ENCODE measurements at regions not wholly inside any gene's neighbourhood (a gene's known extent, or its start where the extent isn't known, plus 50 kb on each side); places are given as distances from the start of the nearest gene placed in this dataset.

DNA sequence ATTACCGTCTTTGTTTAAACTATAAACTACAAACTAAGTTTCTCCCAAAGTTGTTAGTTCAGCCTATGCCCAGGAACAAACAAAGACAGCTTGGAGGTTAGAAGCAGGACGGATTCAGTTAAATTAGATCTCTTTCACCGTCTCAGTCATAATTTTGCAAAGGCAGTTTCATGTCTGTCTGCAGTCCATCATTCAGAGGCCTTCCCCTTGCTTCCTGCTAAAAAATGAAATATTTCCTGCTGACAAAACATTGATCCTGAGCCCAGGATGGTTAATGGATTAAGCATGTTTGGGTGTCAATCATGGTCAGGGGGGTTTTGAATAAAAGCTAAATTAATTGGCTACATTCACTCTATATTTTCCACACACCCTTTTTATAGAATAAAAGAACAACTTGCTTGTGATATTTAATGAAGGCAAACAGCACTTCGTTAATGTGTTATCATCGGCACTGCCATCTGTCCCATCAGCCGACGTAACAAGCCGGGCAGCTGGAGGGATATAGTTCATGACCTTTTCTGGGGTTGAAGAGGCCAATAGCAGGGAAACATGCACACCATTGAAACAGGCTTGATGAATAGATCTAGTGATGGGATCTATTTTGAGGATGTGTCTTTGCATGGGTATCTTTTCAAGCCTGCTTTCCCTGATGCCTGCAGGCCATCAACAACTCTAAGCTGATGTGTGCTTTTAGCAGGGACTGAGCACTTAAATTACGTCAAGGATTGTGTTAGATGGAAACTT lies 521.3 kb upstream of the TMEM132C start:
- DNase-seq (ENCODE audit: low spot score) = no peak

DNA sequence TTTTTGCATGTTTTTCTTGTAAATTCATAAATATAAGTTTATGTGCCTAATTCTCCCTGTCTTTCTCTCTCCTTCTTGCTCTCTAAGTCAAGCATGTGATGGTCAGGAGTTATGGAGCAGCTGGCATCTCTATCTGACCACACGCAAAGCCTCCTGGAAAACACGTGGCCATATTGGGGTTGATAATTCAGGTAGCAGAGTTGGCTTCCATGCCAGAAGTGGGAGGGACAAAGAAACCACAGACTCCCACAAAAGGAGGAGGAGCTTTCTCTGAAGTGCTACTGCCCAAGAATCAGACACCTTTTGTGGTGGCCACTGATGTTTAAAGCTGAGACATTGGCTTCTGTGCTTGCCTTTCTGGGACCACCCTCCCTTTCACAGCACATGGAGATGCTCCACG lies 517.6 kb upstream of the TMEM132C start:
- DNase-seq (ENCODE audit: low spot score) = no peak

DNA sequence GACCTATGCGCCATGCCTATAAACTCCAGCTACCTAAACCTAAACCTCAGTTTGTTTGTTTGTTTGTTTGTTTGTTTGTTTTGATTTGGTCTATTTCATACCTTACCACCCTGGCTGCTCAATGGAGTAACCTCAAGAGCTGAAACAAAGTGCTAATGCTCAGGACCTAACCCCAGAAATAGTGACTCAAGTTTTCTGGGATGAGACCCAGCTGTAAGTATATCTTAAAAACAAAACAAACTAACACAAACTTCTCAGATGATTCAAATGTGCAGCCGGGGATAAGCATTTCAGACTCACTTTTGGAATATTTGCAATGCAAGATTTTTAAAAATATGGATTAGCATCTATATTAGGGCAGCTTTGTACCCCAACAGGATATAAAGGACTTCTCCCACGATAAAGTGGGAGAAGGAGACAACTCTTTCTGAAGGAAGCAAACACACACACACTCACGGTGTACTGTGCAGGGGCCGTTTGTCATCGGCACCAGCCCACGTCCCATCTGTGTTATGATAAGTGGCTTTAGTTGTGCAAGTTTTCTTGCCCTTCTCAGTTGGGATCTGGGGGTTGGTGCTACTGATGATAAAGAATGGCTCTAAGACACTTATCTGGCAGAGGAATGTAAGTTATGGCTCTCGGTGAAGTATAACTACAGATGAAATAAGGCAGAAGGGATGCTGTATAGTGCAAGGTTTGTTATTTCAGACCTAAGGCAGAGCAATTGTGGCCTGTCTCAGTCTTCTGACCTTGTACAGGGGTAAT lies 516.7 kb upstream of the TMEM132C start:
- no peak for DNase-seq (ENCODE audit: low spot score)

DNA sequence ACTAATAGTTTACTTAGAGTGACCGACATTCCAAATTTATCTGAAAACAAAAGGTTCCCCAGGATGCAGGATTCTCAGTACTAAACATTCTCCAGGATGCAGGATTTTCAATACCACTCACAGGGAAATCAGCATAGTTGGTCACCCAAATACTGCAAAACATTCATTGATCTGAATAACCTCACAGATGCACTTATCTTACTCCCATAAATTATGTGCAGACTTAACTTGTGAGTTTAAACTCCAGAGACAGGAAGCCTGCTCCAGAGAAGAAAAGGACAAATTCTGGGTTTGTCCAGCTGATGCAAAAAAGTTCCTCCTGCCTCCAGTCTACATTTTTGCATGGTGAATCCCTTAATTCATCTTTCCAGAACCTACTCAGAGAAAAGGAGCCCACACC lies 514.2 kb upstream of the TMEM132C start:
- DNase-seq (ENCODE audit: low spot score) = no peak

DNA sequence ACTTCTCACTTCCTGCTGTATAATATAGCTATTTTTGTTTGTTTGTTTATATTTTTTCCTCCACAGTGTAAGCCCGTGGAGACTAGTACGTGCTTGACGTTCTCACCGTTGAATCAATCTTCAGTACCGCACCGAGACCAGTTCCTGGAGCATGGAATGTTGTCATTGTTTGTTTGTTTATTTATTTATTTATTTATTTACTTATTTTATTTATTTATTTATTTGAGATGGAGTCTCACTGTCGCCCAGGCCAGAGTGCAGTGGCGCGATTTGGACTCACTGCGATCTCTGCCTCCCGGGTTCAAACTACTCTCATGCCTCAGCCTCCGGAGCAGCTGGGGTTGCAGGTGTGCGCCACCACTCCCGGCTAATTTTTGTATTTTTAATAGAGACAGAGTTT lies 506.6 kb upstream of the TMEM132C start:
- DNase-seq (ENCODE audit: low spot score) = no peak

DNA sequence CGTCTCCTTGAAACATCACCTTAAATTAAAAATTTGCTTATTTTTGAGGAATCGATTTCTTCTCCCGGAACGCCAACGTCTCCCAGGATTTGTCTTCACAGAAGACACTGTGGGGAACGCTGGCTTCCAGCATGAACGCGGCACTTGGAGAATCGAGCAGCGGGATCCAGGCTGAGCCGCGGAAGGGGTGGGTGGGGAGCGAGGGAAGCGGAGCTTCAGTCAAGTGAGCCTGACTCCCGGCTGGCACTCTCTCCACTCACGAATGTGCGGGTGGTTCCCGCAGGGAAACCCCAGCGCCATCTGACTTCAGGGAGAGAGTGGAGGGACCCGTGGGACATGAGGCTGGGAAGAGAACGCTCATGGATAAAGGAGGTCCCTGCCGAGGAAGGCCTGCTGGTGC lies 506.0 kb upstream of the TMEM132C start:
- DNase-seq (ENCODE audit: low spot score) = no peak

DNA sequence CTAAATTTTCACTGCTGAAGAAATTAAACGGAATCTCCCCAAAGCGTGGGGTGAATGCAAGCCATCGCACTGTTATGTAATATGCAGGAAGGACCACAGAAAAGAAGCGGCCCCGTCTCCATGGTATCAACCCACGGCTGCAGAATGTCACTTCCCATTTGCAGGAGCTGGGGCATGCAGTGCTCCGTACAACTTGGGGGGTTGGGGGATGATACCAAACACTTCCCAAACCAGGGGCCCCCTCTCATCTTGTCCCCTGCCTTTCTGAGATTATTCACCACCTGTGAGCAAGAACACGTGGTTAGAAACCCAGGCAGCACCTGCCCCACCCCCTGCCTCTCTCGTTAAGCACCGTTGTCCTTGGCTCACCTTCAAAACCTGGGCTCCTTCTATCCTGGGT lies 505.1 kb upstream of the TMEM132C start:
- DNase-seq (ENCODE audit: low spot score) = peak; percentile 10

DNA sequence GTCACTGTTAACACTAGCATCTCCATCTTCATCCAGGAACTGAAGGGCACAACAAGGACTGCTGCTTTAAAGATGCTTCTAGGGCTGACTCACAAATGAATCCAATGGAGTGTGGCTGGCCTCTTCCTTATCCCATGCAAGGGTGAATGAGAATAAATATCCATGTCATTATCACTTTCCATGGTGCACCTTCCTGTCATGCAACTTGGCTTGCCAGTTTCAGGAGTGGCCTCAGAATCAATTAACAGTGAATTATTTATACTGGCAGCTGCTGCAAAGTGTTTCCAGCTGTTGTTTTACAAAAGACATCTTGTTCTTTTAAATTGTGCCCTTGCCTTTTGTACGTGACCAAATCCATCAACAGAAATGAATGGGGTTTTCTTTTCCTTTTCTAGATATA lies 499.3 kb upstream of the TMEM132C start:
- DNase-seq (ENCODE audit: low spot score) = no peak

DNA sequence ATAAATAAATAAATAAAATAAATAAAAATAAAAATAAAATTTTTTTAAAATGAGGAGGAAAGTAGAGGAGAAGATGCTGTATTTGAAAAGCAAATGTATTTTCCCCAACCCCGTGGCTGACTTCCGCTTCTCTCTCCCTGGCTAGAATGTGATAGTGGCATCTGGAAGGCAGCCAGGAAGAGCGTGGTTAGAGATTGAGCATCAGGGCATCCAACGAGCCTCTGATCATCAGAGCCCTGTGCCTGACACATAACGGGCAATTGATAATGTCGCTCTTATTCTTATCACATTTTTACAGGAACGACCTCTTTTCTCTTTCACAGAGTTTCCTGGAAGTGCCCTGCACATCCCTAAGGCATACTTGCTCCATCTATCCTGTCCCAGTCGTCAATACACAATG lies 496.9 kb upstream of the TMEM132C start:
- DNase-seq (ENCODE audit: low spot score) = no peak

DNA sequence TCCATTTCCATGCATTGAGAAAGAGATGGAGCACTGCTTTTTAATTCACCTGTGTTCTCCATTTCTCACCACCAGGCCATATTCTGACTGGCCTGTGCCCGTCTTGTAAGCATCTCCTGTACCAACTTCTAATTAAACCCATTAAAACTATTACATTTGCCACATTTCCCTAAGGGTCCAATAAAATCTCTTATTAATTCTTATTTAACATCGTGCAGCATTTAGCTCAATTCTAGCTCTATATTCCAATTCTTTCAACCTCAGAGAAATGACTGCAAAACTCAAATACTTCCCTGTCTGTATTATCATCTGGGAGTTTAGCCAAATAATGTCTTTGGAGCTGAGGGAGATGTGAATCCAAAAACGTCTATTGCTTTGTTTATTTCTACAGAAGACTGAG lies 495.4 kb upstream of the TMEM132C start:
- DNase-seq (ENCODE audit: low spot score) = no peak

DNA sequence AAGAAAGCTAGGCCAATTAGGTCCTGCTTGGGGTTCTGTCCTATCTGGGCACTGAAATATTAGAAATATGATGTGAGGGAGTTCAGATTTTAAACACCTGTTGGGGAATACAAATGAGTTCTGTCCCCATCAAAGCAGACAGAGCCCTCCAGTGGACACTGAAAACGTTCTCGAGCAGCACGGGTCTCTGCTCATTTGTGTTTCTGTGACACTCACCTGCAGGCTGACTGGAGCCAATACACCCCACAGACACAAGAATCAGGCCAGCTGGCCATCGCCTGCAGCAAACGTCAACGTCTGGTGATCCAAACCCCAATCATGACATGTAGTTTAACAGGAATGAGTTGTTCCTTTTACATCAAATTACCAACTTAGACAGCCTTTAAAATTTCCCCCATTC lies 493.4 kb upstream of the TMEM132C start:
- DNase-seq (ENCODE audit: low spot score) = no peak

DNA sequence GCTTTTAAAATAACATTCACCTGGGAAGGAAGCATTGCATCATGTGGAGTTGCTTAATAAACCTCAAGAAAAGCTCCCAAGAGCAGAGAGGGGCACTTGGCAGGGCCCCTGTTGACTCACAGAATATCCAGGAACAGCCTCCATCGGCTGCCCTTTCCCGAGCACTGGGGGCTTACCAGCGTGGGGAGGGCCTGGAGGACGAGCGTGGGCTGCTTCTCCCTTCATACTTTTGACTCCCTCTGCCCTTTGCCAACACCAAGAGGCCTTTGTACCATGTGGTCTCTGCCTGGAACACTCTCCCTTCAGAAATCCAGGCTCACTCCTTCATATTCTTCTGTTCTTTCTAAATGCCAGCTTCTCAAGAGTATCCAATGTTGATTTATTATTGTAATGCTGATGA lies 492.1 kb upstream of the TMEM132C start:
- DNase-seq (ENCODE audit: low spot score) = no peak

DNA sequence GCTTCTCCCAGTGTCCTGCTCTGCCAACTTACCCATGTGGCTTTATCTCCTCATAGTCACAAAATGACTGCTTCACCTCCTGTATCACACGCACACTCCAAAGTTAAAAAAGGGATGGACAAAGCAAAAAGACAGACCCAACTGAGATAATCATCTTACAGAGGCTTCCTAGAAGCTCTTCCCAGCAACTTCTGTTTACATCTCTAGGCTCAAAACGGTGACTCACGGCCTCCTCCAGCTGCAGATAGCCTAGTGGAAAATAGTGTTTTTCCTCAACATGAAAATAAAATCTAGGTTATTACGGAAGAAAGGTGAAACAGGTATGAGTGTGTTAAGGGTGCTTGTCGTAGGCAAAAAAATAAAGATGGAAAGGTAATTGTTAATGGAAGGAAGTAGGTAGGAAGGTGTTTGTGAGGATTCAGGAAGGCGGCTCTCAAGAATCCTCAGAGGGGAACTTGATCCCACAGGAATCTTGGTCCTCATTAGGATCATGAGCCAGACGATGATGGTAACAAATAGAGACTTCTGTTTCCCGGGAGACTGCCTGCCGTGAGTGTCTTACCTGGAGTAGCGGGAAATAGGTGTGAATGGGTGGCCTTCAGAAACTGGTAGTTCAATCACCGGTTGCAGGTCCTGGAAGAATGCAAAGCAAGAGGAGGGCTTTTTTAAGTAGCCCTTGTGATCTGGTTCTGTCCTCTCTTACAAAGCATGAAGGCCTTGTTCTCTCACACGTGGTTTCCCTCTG lies 487.5 kb upstream of the TMEM132C start:
- DNase-seq (ENCODE audit: low spot score) = no peak

DNA sequence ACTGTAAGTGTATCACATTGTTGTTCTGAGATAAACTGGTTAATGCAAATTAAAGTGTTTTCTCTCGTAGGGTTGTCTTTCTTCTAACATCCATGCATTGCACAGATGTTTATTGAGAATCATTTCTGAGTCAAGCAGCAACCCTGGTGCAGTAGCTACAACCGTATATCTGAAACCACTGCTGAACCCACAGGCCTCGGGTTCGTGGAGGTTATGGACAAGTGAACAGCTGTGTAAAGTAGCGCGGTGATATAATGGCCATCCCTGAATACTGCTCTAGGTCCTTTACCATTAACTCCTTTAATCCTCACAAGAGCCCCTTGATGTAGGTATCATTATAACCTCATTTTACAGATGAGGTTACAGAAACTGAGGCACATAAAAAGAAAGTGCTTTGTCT lies 486.1 kb upstream of the TMEM132C start:
- DNase-seq (ENCODE audit: low spot score) = no peak

DNA sequence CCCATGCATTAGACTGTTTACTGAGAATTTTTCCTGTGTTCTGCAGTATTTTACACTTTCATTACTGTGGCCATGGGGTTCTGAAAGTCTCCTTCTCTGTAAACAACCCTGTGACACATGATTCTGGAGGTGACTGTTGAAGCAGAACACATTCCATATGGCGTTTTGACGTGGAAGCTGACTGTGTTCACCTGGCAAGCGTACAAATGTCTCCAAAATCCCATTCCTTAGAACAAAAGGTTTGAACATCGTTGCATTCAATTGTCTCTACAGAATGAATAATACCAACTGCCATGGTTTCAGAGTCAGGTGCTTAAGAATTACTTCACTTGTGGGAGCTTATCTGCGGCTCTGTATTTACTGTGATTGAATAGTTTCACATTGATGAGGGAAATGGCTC lies 485.6 kb upstream of the TMEM132C start:
- DNase-seq (ENCODE audit: low spot score) = no peak

DNA sequence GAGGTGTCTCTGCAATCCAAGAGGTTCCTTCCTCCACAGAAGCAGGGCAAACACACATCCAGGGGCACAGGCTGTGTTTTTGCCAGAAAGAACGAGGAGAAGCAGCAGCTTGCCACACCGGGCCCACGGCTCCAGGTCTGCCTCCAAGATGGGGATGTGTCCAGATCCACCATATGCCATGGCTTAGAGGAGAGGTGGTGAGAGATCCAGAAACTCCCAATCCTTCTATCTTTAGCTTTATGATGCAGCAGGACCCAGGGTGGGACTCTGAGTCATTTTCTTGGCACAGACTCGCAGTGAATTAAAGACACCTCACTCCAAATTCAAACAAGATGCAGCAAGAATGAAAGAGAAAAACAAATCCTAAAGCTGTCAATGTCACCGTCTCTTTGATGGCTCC lies 481.4 kb upstream of the TMEM132C start:
- no peak for DNase-seq (ENCODE audit: low spot score)

DNA sequence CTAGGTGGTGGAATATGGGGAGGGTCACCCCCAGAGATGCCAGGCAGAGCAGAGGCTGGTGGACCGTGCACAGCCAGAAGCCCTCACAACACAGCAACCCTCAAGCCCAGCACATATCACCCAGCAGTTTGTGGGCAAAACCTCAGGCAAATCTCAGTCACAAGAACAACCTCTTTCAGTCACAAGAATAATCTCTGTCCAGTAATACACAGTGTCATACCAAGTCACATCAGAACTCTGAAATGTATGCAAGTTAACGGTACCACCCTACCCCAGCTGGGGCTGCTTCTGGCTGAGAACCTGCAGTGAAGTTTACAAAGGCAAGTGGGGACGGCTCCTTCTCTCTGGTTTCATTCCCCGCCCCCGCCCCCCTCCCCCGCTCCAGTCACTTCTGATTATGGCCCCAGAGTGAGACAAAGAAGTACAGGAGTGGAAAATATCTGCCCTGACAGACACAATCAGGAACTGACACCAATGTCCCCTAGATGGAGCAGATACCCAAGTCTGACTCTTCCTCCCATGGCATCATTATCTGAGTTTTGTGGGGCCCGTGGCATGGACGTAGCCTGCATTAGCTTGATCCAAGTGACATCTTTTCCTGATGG lies 480.9 kb upstream of the TMEM132C start:
- DNase-seq (ENCODE audit: low spot score) = no peak

DNA sequence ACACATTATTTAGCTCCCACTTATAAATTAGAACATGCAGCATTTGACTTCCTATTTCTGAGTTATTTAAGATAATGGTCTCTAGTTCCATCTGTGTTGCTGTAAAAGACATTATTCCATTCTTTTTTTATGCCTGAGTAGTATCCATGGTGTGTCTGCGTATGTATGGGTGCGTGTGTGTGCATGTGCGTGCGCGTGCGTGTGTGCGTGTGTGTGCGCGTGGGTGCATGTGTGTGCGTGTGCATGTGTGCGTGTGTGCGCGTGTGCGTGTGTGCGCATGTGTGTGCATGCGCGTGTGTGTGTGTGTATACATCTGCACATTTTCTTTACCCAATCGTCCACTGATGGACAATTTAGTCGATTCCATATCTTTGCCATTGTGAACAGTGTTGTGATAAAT lies 479.4 kb upstream of the TMEM132C start:
- no peak for DNase-seq (ENCODE audit: low spot score)

DNA sequence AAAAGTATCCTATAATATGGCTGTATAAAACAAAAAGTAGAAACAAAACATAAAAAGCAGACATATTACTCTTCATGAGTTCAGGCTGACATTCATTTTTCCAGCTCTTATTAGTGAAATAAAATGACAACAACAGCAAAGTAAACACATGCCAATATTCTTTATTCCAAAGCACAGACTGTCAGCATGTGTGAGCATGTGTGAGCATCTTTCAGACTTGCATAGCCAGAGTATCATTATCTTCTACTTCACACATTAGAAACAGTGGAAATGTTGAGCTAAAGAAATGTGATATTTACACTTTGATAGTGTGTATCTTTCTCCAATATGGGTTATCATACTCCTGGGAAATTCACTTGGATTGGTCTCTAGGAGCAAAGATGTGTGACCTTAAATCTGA lies 476.6 kb upstream of the TMEM132C start:
- DNase-seq (ENCODE audit: low spot score) = no peak

DNA sequence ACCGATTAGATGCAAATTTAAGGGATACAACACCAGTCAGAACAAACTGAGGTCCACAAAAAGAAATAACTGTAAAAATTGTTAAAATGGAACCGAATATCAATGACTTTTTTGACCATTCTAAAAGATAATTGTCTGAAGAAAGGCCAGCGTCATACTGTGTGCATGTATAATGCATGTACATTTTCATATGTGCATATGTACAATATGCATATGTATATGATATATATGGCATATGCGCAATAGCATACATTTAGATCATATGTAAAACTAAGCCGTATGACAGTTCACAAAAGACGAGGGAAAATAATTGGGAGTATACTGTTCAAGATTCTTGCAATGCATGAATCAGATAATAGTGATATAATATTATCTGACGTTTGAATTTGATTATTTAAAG lies 475.8 kb upstream of the TMEM132C start:
- no peak for DNase-seq (ENCODE audit: low spot score)

DNA sequence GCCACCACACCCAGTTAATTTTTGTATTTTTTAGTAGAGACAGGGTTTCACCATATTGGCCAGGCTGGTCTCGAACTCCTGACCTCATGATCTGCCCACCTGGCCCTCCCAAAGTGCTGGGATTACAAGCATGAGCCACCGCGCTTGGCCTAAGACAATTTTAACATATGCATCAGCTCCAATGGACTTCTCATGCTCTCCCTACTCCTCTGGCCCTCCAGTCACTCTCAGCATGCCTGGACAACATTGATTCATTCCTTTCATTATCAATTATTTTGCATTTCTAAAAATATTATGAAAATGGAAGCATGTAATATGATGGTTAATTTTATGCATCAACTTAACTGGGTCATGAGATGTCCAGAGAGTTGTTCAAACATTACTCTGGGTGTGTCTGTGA lies 469.1 kb upstream of the TMEM132C start:
- no peak for DNase-seq (ENCODE audit: low spot score)

DNA sequence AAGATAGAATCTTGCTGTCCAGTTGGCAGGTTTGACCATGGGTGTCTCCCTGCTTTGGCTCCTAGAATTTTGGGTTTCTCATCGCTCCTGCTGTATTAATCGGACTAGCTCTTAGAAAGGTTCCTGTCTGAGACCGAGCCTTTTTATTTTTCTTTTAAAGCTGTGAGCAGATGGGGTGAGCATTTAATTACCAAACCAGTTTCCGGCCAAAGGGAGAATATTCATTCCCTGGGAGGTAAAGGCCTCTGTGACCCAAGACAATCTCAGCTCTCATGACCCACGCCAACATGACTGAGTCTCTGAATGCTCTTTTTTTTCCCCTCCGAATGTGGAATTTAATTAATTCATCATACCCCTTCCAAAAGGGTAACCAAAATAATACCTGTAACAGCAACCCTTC lies 464.7 kb upstream of the TMEM132C start:
- no peak for DNase-seq (ENCODE audit: low spot score)

DNA sequence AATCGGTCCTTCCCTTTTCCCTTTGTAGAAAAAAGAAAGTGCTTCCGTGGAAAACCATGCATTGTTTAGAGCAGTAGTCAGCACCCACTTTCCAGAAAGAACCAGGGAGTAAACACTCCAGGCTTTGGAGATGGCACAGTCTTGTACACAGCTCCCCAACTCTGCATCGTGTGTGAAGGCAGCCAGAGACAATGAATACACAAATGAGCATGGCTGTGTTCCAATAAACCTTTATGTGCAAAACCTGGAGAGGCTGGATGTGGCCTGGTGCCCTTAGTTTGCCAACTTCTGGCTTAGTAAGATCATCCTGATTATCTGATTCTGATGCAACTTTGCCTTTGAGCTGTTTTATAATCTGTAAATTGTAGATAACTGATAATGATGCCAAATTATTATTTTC lies 463.4 kb upstream of the TMEM132C start:
- DNase-seq (ENCODE audit: low spot score) = peak; percentile 27
